Panc1 (cell line): ENCODE measurements at regions not wholly inside any gene's neighbourhood (a gene's known extent, or its start where the extent isn't known, plus 50 kb on each side); places are given as distances from the start of the nearest gene placed in this dataset.

Experiments
- ATAC-seq: fragments of 200-7000 bp; cut with Tn5 transposase; 2 replicates; pipeline ENCODE4 v1.9.1; 2020; ENCODE audit warnings: mild to moderate bottlenecking, moderate library complexity
- BruUV-seq: library from RNA; stranded (reverse); fragments of 400-500 nt; replicated peaks from 2 replicates; lab custom pipeline; 2021; lab: Mats Ljungman, UMichigan
- CTCF ChIA-PET: fragments of 300-600 bp; sonication (Branson Sonifier 250); formaldehyde crosslinking; loops from one replicate; lab custom pipeline; 2022; ENCODE audit warnings: antibody characterized with exemption; lab: Charles Lee
- POLR2A ChIA-PET: fragments of 300-600 bp; sonication (Branson Sonifier 250); formaldehyde crosslinking; loops from one replicate; lab custom pipeline; 2022; ENCODE audit warnings: antibody characterized with exemption; lab: Charles Lee
- DNase-seq: peaks from one replicate; pipeline ENCODE4 v3.0.0-alpha.2; 2010; ENCODE audit warnings: low read depth, low spot score
- H3K27ac ChIP-seq: 2 replicates; pipeline ENCODE4 v1.5.1; 2011; ENCODE audit warnings: mild to moderate bottlenecking, low read length, inconsistent platforms
- H3K27me3 ChIP-seq: fragments of 200-500 bp; sonication (Bioruptor generic); 2 replicates; pipeline ENCODE4 v1.6.0; 2014; ENCODE audit warnings: low read length, inconsistent platforms; ENCODE audit not compliant: control insufficient read depth, insufficient read depth
- H3K36me3 ChIP-seq: fragments of 200-500 bp; sonication (Bioruptor generic); 2 replicates; pipeline ENCODE4 v1.5.1; 2014; ENCODE audit warnings: inconsistent platforms, mild to moderate bottlenecking, low read length, moderate library complexity; ENCODE audit not compliant: control insufficient read depth, insufficient read depth
- H3K4me1 ChIP-seq: 2 replicates; pipeline ENCODE4 v1.5.1; 2011; ENCODE audit warnings: inconsistent platforms, mild to moderate bottlenecking, low read length, moderate library complexity; ENCODE audit not compliant: control insufficient read depth, insufficient read depth
- H3K4me3 ChIP-seq, 2 experiments: 2 replicates each; pipeline ENCODE4 v1.5.1; 2011 to 2012; ENCODE audit warnings: low read depth in 2 of 2, low read length in 2 of 2, mild to moderate bottlenecking in 2 of 2, inconsistent platforms in 1 of 2, moderate library complexity in 1 of 2
- H3K9me3 ChIP-seq: fragments of 200-500 bp; sonication (Bioruptor generic); 2 replicates; pipeline ENCODE4 v1.5.1; 2014; ENCODE audit warnings: low read depth, mild to moderate bottlenecking, inconsistent platforms, low read length, moderate library complexity; ENCODE audit not compliant: control insufficient read depth, insufficient read depth
- CTCF ChIP-seq: fragments of 450-650 bp; IDR thresholded peaks from 2 replicates; pipeline ENCODE4 v1.5.1; 2017; ENCODE audit warnings: mild to moderate bottlenecking
- POLR2AphosphoS5 ChIP-seq: IDR thresholded peaks from 2 replicates; pipeline ENCODE4 v1.6.1; 2012; ENCODE audit warnings: mild to moderate bottlenecking, low read depth, low read length, moderate library complexity
- REST ChIP-seq, 2 experiments: IDR thresholded peaks; 2 replicates each; pipeline ENCODE4 v1.6.1; 2011 to 2012; ENCODE audit warnings: low read depth in 2 of 2, control low read depth in 1 of 2, low read length in 1 of 2, mild to moderate bottlenecking in 1 of 2, moderate library complexity in 1 of 2; ENCODE audit not compliant: insufficient read depth in 1 of 2
- SIN3A ChIP-seq: IDR thresholded peaks from 2 replicates; pipeline ENCODE4 v1.6.1; 2012; ENCODE audit warnings: low read depth, mild to moderate bottlenecking, low read length, moderate library complexity, borderline replicate concordance; ENCODE audit not compliant: insufficient read depth
- TCF7L2 ChIP-seq: IDR thresholded peaks from 2 replicates; pipeline ENCODE4 v1.6.1; 2011; ENCODE audit warnings: mild to moderate bottlenecking, low read depth, low read length, inconsistent platforms
- in situ Hi-C: cut with HindIII; loops from 2 replicates; pipeline ENCODE4 v1.10.0; 2016; ENCODE audit warnings: low sequenced_read_pairs, low pct_unique_long_range_greater_than_20kb
- intact Hi-C: fragments of 100-400 bp; cut with micrococcal nuclease; formaldehyde crosslinking; loops from one replicate; pipeline ENCODE4 v1.10.0; 2022; ENCODE audit not compliant: unreplicated experiment

- ChIA-PET CTCF (no interaction called here), POLR2A (no interaction called here)
- BruUV-seq = no TSS peak
- no peak for TF ChIP-seq POLR2AphosphoS5
- no peak for TF ChIP-seq SIN3A
- TF ChIP-seq CTCF = no peak
- no peak for TF ChIP-seq TCF7L2
- TF ChIP-seq REST (IDR thresholded peaks at IDR 0.05; ENCODE audit: insufficient read depth in 1 of 2, low read depth in 2 of 2, low read length in 1 of 2) = no peak
- Histone ChIP-seq H3K36me3 (no peaks in the 10 kb centered on the region), H3K4me1 (no peaks in the 10 kb centered on the region), H3K27ac (no peak overlapping the region), H3K27me3 (no peaks in the 10 kb centered on the region), H3K9me3 (no peaks in the 10 kb centered on the region), H3K4me3 (no peak overlapping the region)
- DNase-seq = no peak
- intact Hi-C loops = no loop called here
- in situ Hi-C loops = no loop called here
- ATAC-seq = no peak
These were observed 283.0 kb downstream of the CXXC4 start for GRCh38 chr4:104211657-104212056.

GRCh38 chr4:104210420-104210819 lies 284.3 kb downstream of the CXXC4 start:
- H3K27ac ChIP-seq = no peak overlapping the region
- H3K9me3 ChIP-seq = no peaks in the 10 kb centered on the region
- H3K36me3 ChIP-seq = no peaks in the 10 kb centered on the region
- intact Hi-C loops (no loop called here), in situ Hi-C loops (no loop called here)
- DNase-seq (no peak), ATAC-seq (no peak)
- BruUV-seq = no TSS peak
- no peak for TF ChIP-seq CTCF
- no peak for TF ChIP-seq POLR2AphosphoS5
- TF ChIP-seq REST (IDR thresholded peaks at IDR 0.05; ENCODE audit: insufficient read depth in 1 of 2, low read depth in 2 of 2, low read length in 1 of 2) = no peak
- TF ChIP-seq SIN3A = no peak
- TF ChIP-seq TCF7L2 = no peak
- H3K4me1 ChIP-seq = no peaks in the 10 kb centered on the region
- no peak overlapping the region for H3K4me3 ChIP-seq
- H3K27me3 ChIP-seq = no peaks in the 10 kb centered on the region
- CTCF ChIA-PET = no interaction called here
- POLR2A ChIA-PET = interaction anchor here (0.7 kb wide), 1 partner anchor 19 kb away, joined by 3 read pairs; no protein-coding TSS in a partner anchor
